HG03469 (cell line): ENCODE measurements at regions not wholly inside any gene's neighbourhood (a gene's known extent, or its start where the extent isn't known, plus 50 kb on each side); places are given as distances from the start of the nearest gene placed in this dataset.

ENCODE experiments used
- ATAC-seq: cut with Tn5 transposase; IDR thresholded peaks from one replicate; pipeline ENCODE4 v1.9.1; 2021; ENCODE audit warnings: mild to moderate bottlenecking, moderate library complexity, moderate number of reproducible peaks; ENCODE audit not compliant: unreplicated experiment

GRCh38 chr5:62690421-62690820 is 111.8 kb downstream of the LRRC70 start:
- ATAC-seq: no peak

- ATAC-seq: peak; percentile 68
These were observed 111.2 kb downstream of the LRRC70 start for GRCh38 chr5:62689599-62690368.

- no peak for ATAC-seq
These were observed 108.1 kb downstream of the LRRC70 start for GRCh38 chr5:62686692-62687091.

DNA sequence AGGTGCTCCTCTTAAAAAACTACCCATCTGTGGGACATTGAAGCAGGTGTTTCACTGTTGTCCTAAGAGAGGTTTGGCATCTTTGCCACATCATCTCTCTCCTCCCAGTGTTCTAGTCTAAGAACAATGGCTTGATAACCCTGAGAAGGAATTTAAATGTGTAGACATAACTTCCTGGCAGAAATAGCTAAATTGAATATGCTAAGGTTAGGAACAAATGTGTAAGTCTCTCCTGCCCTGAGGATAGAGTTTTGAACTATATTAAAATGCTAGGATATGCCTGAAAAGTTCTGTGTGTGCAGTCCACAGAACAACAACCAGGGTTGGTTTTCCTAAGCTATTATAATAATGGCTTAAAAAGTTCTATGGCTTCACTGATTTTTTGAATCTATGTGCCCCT is 106.6 kb downstream of the LRRC70 start:
- ATAC-seq: no peak

DNA sequence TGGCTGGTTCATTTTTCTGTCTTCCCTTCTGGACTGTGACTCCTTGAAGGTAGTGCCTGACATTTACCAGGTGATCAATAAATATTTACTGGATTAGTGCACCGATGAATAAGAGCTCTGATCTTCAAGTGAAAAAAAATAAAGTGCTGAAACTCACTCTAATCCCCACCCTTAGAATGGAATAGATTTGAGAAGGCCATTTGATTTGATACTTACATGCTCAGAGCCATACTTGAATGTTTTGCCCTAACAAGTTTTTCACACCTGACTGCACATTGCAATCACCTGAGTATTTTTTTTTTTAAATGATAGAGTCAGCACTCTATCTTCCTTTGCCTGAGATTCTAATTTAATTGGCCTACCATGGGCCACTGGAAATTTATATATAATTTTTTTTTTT is 105.7 kb downstream of the LRRC70 start:
- no peak for ATAC-seq

DNA sequence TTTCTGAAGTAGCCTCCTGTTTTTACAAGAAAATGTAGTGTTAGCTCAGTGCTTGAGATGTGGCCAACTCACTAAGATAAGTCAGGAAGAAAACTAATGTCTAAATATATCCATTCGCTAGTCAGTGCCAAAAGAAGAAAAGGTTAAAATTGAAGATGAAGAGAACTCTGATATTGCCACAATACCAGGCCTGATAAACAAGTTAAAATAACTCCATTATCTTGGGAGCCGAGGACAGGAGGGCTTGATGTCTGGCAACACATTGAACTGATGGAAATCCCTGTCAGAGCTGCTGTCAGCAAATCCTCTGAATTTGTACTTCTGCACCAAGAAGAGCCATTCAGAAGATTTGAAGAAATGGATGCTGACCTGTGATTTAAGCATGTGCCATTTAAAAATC is 103.4 kb downstream of the LRRC70 start:
- ATAC-seq: no peak

- ATAC-seq: no peak
These were observed 102.7 kb downstream of the LRRC70 start for GRCh38 chr5:62681117-62681850.

GRCh38 chr5:62680121-62680520 is 101.5 kb downstream of the LRRC70 start:
- no peak for ATAC-seq
